GM19438 (cell line): ENCODE measurements at regions not wholly inside any gene's neighbourhood (a gene's known extent, or its start where the extent isn't known, plus 50 kb on each side); places are given as distances from the start of the nearest gene placed in this dataset.

Experiments
- ATAC-seq: cut with Tn5 transposase; IDR thresholded peaks from one replicate; pipeline ENCODE4 v1.9.1; 2021; ENCODE audit warnings: low read depth; ENCODE audit not compliant: unreplicated experiment

DNA sequence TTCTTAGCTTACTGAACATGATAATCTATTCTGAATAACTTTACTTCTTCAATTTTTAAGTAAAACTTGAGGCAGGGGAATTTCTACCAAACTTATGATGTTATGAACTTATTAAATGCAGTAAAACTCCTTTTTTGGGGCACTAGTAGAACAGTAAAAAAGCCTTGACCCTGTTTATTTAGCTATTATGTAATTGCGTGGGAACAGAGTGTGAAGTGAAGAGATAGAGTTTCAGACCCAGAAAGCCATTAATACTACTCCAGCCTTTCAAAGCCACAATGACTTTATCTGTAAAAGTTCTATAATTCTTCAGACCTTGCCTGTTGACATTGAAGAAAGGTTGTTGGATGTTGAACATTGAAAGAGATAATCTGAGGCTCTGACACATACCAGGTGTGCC lies 638.8 kb upstream of the GRM7 start:
- ATAC-seq, result no peak

DNA sequence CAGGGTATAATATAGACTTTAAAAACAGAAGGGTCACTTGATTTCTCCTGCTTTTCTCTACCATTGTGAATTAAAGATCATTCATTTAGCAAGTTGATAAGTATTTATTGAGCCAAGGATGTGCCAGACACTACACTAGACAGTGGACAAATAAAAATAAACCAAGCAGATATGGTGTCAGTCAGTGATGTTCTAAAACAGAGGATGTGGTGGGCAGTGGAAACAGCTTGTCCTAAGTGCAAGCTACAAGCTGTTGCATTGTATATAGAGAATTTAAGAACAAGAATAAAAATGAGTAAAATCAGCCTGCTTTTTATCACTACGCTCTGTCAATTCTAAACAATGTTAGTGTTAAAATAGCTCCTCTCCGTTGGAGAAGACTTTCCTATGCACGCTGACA lies 637.3 kb upstream of the GRM7 start:
- ATAC-seq, result no peak

GRCh38 chr3:6228958-6229683 lies 631.8 kb upstream of the GRM7 start:
- no peak for ATAC-seq

- ATAC-seq, result no peak
Observed at GRCh38 chr3:6229778-6230410, 631.0 kb upstream of the GRM7 start.

GRCh38 chr3:6242104-6242503 lies 618.8 kb upstream of the GRM7 start:
- ATAC-seq, result no peak

- no peak for ATAC-seq
Observed at GRCh38 chr3:6248528-6248927, 612.4 kb upstream of the GRM7 start.

DNA sequence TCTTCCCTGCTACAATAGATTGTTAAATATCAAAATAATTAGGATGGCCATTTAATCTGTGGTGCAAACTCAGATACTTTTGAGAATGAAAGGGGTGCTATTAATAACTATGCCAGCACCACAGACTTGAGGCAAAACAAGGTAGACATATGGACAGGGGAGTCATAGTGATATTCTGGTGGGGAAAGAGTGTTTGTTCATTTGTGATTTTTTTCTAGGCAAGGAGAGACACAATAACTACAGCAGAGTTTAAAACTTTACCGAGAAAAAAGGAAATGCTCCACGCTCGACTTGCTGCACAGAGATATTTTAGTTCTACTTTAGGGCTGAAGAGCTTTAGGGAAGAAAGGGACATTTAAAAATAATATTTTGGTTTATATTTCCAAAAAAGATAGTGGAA lies 611.2 kb upstream of the GRM7 start:
- ATAC-seq, result peak; percentile 56

GRCh38 chr3:6250167-6250566 lies 610.7 kb upstream of the GRM7 start:
- ATAC-seq, result peak; percentile 97

- ATAC-seq, result no peak
Observed at GRCh38 chr3:6251612-6252400, 609.1 kb upstream of the GRM7 start.

GRCh38 chr3:6254490-6254889 lies 606.4 kb upstream of the GRM7 start:
- no peak for ATAC-seq

DNA sequence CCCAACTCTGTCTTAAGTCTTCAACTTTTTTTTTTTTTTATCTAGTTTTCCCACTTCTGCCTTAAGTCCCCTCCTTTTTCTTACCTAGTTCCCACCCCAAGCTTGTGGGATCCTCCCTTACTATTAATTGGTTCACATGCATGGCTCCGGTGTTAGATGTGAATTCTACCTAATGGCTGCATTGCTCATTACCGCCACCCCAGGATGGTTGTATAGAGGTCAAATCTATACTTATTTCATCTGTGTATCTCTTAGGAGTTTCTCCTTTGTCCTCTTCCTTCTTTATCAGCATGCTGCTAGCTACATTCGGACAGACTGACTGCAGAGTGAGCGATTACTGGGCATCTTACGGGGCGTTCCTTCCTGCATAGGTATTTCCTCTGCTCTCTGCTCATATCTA lies 605.7 kb upstream of the GRM7 start:
- ATAC-seq, result no peak

- no peak for ATAC-seq
Observed at GRCh38 chr3:6260551-6261191, 600.2 kb upstream of the GRM7 start.

DNA sequence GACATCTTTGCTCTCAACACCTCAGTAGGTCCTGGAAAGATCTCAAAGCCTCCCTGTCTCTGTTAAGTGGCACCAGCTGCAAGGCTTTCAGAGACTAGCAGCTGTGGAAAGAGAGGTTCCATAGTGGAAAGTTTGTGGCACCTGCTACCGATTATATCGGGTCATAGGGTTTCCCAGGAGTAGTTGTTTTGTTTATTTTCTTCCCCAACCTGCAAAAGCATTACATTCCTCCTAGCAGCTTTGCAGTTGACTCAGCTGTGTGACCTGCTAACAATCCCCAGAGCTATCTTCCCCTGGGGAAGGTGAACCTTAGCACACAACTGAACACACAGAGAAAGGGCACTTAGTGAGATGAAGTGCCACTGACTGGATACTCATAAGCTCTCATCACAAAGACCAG lies 598.9 kb upstream of the GRM7 start:
- ATAC-seq, result no peak

DNA sequence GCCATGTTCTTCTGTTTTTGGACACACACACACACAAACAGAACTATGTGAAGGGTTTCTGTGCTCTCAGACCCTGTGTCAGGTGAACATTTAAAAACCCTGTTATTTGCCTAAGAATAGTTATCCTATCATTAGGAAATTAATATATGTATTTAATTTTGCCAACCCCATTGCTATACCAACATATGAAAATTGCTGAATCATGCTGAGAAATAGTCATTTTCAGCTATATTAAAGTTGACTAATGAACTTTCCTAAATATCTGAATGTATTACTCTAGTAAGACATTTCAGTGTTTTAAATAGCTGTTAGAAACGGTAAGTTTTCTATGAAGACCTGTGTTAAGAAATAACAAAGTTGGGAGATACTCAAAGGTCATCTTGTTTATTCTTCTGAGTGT lies 596.9 kb upstream of the GRM7 start:
- ATAC-seq, result no peak

GRCh38 chr3:6264906-6265305 lies 596.0 kb upstream of the GRM7 start:
- no peak for ATAC-seq

DNA sequence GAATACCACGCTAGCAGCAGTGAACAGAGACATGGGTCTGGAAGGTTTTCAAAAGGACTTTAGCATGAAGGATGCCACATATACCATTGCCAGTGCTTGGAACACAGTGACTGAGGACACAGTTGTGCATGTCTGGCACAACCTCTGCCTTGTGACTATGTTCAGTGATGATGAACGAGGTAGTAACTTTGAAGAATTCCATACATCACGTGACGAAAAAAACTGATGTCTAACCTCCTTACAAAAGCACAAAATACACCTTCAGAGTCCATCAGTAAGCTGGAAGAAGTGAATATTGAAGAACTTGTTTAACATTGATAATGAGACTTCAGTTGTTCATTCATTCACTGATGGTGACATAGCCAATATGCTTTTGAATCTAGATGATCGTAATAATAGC lies 594.8 kb upstream of the GRM7 start:
- ATAC-seq, result no peak

DNA sequence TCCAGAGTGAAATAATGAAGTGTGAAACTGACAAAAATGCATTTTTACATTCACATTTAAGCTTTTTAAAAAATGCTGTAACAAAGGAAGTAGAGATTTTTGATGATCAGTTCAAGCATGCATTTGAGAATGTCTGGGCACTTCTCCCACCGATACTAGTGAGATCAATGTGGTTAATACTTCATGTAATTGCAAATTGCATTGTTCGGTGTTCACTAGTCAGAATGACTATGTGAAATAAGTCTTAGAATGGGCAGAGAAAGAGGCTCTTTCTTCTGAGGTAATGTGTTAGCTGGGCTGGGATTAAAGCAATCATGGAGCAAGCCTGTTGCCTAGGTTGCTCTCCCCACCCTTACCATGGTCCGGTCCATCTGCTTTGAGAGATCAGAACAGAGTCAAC lies 587.0 kb upstream of the GRM7 start:
- ATAC-seq, result no peak

- ATAC-seq, result no peak
Observed at GRCh38 chr3:6281662-6282061, 579.3 kb upstream of the GRM7 start.

GRCh38 chr3:6282918-6283317 lies 578.0 kb upstream of the GRM7 start:
- no peak for ATAC-seq

GRCh38 chr3:6287088-6287875 lies 573.6 kb upstream of the GRM7 start:
- no peak for ATAC-seq
